ENCODE measurements at regions not wholly inside any gene's neighbourhood (a gene's known extent, or its start where the extent isn't known, plus 50 kb on each side); places are given as distances from the start of the nearest gene placed in this dataset.

DNA sequence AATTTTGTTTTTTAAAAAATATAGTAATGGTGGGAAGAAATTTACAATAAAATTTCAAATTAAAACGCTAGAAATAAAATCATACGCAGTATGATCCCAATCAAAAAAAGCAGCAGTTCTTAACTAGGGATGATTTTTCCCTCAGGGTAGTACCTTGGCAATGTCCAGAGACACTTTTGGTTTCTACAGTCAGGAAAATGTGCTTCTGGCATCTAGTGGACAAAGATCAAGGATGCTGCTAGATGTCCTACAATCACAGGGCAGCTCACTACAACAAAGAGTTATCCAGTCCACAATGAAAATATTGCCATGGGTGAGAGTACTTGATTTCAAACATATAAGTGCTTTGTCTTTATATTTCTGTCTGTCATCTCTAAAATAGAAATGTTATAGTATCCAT lies 400.2 kb upstream of the SGCD start:
- no peak for TF ChIP-seq POLR2AphosphoS5 (IDR thresholded peaks at IDR 0.05)
- TF ChIP-seq CTCF (IDR thresholded peaks at IDR 0.05 in 8 of 11, conservative IDR thresholded peaks at IDR 0.05 in 3 of 11): no peak
- TF ChIP-seq POLR2A (IDR thresholded peaks at IDR 0.05): no peak

Data from spleen (tissue), 7 donors.